ENCODE measurements at regions not wholly inside any gene's neighbourhood (a gene's known extent, or its start where the extent isn't known, plus 50 kb on each side); places are given as distances from the start of the nearest gene placed in this dataset.

GRCh38 chr11:89660234-89660633, 49.9 kb upstream of the TRIM77 start:
- no peak overlapping the region for H3K4me3 ChIP-seq (ENCODE audit: low read length)
- no peak for DNase-seq (ENCODE audit: low read depth)
- TF ChIP-seq CTCF (IDR thresholded peaks at IDR 0.05; ENCODE audit: insufficient read depth, low read depth, low read length, missing control alignments): no peak
